ENCODE measurements at regions not wholly inside any gene's neighbourhood (a gene's known extent, or its start where the extent isn't known, plus 50 kb on each side); places are given as distances from the start of the nearest gene placed in this dataset.

- DNase-seq = no peak
Measured at GRCh38 chr21:43271452-43272020, 102.7 kb downstream of the CRYAA start.

GRCh38 chr21:43270800-43271301 is 102.0 kb downstream of the CRYAA start:
- no peak for DNase-seq

GRCh38 chr21:43269957-43270705 is 101.3 kb downstream of the CRYAA start:
- no peak for DNase-seq

- DNase-seq = no peak
Measured at GRCh38 chr21:43269440-43269839, 100.6 kb downstream of the CRYAA start.

- no peak for DNase-seq
Measured at GRCh38 chr21:43268804-43269186, 100.0 kb downstream of the CRYAA start.

- DNase-seq = no peak
Measured at GRCh38 chr21:43268086-43268803, 99.4 kb downstream of the CRYAA start.

GRCh38 chr21:43267391-43268085 is 98.7 kb downstream of the CRYAA start:
- no peak for DNase-seq

GRCh38 chr21:43266534-43266933 is 97.7 kb downstream of the CRYAA start:
- DNase-seq = no peak

- no peak for DNase-seq
Measured at GRCh38 chr21:43262427-43262826, 93.6 kb downstream of the CRYAA start.
